A204.1 (cell line): ENCODE measurements at regions not wholly inside any gene's neighbourhood (a gene's known extent, or its start where the extent isn't known, plus 50 kb on each side); places are given as distances from the start of the nearest gene placed in this dataset.

Source experiments
- FAIRE-seq: peaks from 2 replicates; lab custom pipeline; 2012; peaks lifted over from hg19 to GRCh38; lab: Jason Lieb, UNC

GRCh38 chr11:112826026-112826425 lies 135.2 kb upstream of the NCAM1 start:
- no peak for FAIRE-seq

- FAIRE-seq = no peak
Observed at GRCh38 chr11:112826788-112827187, 134.4 kb upstream of the NCAM1 start.

- no peak for FAIRE-seq
Observed at GRCh38 chr11:112828421-112828820, 132.8 kb upstream of the NCAM1 start.

GRCh38 chr11:112829971-112830654 lies 131.1 kb upstream of the NCAM1 start:
- FAIRE-seq = no peak

- no peak for FAIRE-seq
Observed at GRCh38 chr11:112831041-112831440, 130.2 kb upstream of the NCAM1 start.

GRCh38 chr11:112831969-112832766 lies 129.1 kb upstream of the NCAM1 start:
- no peak for FAIRE-seq

- no peak for FAIRE-seq
Observed at GRCh38 chr11:112834277-112834755, 126.9 kb upstream of the NCAM1 start.

- no peak for FAIRE-seq
Observed at GRCh38 chr11:112835591-112836255, 125.5 kb upstream of the NCAM1 start.

- FAIRE-seq = no peak
Observed at GRCh38 chr11:112836256-112836602, 125.0 kb upstream of the NCAM1 start.

- no peak for FAIRE-seq
Observed at GRCh38 chr11:112837162-112837826, 123.9 kb upstream of the NCAM1 start.

- no peak for FAIRE-seq
Observed at GRCh38 chr11:112839051-112839450, 122.2 kb upstream of the NCAM1 start.

- FAIRE-seq = no peak
Observed at GRCh38 chr11:112841729-112842128, 119.5 kb upstream of the NCAM1 start.

GRCh38 chr11:112842151-112842550 lies 119.1 kb upstream of the NCAM1 start:
- no peak for FAIRE-seq

- no peak for FAIRE-seq
Observed at GRCh38 chr11:112844517-112844916, 116.7 kb upstream of the NCAM1 start.

GRCh38 chr11:112847568-112847967 lies 113.7 kb upstream of the NCAM1 start:
- no peak for FAIRE-seq

GRCh38 chr11:112852143-112852866 lies 108.9 kb upstream of the NCAM1 start:
- FAIRE-seq = no peak

GRCh38 chr11:112856133-112856532 lies 105.1 kb upstream of the NCAM1 start:
- no peak for FAIRE-seq

- FAIRE-seq = no peak
Observed at GRCh38 chr11:112856591-112856990, 104.6 kb upstream of the NCAM1 start.

- no peak for FAIRE-seq
Observed at GRCh38 chr11:112858289-112859023, 102.8 kb upstream of the NCAM1 start.

GRCh38 chr11:112859787-112860186 lies 101.4 kb upstream of the NCAM1 start:
- FAIRE-seq = no peak

GRCh38 chr11:112861356-112861755 lies 99.9 kb upstream of the NCAM1 start:
- no peak for FAIRE-seq
